WI38 (cell line): ENCODE measurements at regions not wholly inside any gene's neighbourhood (a gene's known extent, or its start where the extent isn't known, plus 50 kb on each side); places are given as distances from the start of the nearest gene placed in this dataset.

ENCODE experiments used
- H3K4me3 ChIP-seq: 2 replicates; pipeline ENCODE4 v1.5.1; 2011; ENCODE audit warnings: low read depth, mild to moderate bottlenecking, control low read depth, low read length
- TF ChIP-seq, protein P1 (sequence below): IDR thresholded peaks from 2 replicates; pipeline ENCODE4 v1.5.1; 2012; ENCODE audit warnings: low read depth, mild to moderate bottlenecking, control low read depth, low read length

- H3K4me3 ChIP-seq = no peak overlapping the region
- TF ChIP-seq, protein P1, sequence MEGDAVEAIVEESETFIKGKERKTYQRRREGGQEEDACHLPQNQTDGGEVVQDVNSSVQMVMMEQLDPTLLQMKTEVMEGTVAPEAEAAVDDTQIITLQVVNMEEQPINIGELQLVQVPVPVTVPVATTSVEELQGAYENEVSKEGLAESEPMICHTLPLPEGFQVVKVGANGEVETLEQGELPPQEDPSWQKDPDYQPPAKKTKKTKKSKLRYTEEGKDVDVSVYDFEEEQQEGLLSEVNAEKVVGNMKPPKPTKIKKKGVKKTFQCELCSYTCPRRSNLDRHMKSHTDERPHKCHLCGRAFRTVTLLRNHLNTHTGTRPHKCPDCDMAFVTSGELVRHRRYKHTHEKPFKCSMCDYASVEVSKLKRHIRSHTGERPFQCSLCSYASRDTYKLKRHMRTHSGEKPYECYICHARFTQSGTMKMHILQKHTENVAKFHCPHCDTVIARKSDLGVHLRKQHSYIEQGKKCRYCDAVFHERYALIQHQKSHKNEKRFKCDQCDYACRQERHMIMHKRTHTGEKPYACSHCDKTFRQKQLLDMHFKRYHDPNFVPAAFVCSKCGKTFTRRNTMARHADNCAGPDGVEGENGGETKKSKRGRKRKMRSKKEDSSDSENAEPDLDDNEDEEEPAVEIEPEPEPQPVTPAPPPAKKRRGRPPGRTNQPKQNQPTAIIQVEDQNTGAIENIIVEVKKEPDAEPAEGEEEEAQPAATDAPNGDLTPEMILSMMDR = no peak
Observed at GRCh38 chr12:87807086-87807485, 222.1 kb downstream of the C12orf50 start.

DNA sequence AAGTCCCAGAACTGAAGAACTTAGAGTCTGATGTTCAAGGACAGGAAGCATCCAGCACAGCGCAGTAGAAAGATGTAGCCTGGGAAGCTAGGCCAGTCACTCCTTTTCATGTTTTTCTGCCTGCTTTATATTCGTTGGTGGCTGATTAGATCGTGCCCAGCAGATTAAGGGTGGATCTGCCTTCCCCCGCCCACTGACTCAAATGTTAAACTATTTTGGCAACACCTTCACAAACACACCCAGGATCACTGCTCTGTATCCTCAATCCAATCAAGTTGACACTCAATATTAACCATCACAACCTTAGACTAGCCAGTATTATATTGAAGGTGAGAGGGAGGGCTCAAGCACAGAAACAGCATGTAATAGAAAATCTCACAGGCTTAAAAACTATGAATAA, 222.9 kb downstream of the C12orf50 start:
- no peak overlapping the region for H3K4me3 ChIP-seq
- TF ChIP-seq, protein P1 = no peak

DNA sequence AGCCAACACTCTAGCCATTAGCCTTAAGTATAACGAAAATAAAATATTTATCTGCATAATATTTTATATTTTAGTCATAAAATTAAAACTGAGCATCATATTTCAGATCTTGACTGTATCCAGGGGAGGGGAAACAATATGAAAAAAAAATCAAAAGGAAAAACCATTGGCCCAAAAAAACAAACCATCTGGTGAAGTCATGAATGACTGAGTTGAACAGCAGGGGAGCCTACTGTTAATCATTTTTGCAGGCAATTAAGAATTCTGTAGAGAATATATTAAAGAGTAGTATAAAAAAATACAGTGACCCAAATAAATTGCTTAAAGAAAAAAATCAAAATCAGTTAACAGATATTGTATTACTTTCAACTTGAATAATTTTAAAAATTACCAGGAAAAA, 224.8 kb downstream of the C12orf50 start:
- no peak overlapping the region for H3K4me3 ChIP-seq
- TF ChIP-seq, protein P1 = no peak

DNA sequence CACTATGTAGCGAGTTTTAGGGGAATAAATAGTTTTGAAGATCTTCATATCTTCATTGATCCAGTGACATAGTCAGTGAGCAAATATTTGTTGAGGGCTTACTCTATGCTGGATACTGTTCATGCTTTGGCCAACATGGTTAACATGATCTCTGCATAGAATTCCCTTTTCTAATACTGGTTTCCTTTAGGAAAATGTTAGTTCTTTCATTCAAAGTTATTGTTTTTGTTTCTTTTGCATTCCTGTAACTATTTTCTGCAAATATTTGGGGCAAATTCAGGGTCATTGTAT, 226.5 kb downstream of the C12orf50 start:
- TF ChIP-seq, protein P1 = no peak
- no peak overlapping the region for H3K4me3 ChIP-seq

DNA sequence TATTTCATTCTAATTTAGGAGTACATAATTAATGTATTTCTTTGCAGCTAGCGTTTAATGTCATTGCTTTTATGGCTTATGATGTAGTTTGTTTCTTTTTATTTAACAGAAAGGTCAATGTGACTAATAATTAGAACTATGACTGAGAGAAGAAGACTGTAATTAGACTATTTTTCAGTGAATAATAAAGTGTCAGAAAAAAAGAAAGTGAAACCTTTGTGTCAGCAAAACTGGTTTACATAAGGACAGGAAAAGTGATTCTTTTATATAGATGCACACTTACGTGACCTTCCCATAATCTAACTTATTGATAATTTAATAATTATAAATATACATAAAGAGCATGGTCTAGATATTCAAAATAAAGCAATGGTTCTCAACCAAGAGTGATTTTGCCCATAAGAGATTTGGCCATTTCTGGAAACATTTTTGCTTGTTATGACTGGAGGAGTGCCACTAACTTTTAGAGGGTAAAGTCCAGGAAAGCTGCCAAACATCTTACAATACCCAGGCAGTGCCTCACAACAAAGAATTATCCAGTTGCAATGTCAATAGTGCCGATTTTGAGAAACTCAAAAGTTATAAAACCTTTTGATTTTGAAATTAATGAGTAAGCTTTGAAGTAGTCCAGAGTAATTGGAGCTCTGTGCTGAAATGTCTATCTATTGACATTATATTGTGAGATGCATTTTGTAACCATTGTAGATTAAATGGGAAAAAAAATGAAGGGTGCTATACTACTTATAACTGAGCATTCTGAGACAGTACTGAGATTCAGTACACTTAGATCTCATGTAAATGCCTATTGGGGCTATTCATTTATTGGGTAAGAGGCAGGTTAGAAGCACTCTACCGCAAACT, 227.1 kb downstream of the C12orf50 start:
- no peak overlapping the region for H3K4me3 ChIP-seq
- TF ChIP-seq, protein P1 = no peak

DNA sequence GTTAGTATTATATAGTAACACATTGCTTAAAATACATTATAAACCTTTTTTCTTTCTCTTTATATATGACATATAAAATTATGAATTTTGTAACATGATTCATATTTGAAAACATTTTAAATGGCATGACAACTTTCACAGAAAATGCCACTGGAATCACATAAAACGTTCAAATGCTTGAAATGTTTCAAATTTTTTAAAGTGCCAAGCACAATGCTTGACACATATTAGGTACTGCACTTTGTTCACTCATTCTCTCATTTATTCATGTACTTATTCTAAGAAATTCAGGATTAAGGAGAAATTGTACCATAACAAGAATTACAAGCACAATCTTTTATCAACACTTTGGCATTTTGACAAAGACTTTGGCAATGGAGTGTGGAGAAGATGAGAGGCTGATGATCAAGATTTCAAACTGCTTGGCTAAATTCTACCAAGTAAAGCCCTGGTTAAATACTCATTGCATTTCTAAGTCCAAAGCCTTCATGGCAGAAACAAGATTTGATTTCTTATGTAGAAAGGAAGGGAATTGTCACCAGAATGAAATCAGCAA, 232.2 kb downstream of the C12orf50 start:
- no peak overlapping the region for H3K4me3 ChIP-seq
- TF ChIP-seq, protein P1 = no peak

DNA sequence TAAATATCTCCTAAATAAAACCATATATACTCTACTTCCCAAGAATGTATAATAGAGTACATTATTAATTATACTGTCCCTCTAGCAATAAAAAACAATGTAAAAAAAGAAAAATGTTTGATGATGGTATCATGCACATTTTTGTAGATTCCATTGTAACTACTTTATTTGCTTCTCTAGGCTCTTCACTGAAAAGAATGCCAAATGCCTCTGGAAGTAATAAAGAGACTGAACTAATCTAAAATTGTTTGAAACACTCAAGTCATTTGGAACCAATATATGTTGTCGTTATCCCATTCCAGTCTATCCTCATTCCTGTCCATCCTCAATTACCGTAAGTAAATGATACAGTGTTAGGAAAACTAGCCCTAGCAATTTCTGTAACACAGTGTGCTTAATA, 233.6 kb downstream of the C12orf50 start:
- TF ChIP-seq, protein P1 = no peak
- no peak overlapping the region for H3K4me3 ChIP-seq
